ENCODE measurements at regions not wholly inside any gene's neighbourhood (a gene's known extent, or its start where the extent isn't known, plus 50 kb on each side); places are given as distances from the start of the nearest gene placed in this dataset.

GRCh38 chr18:65017372-65017760 lies 733.4 kb upstream of the CDH7 start:
- no peak for TF ChIP-seq POLR2A (IDR thresholded peaks at IDR 0.05)
- no peak for TF ChIP-seq CTCF (IDR thresholded peaks at IDR 0.05)
- no peak for TF ChIP-seq POLR2AphosphoS5 (IDR thresholded peaks at IDR 0.05)
